GM12878 (cell line): ENCODE measurements at regions not wholly inside any gene's neighbourhood (a gene's known extent, or its start where the extent isn't known, plus 50 kb on each side); places are given as distances from the start of the nearest gene placed in this dataset.

ENCODE experiments used
- ATAC-seq: fragments of 200-7000 bp; cut with Tn5 transposase; 3 replicates; pipeline ENCODE4 v1.9.1; 2020; ENCODE audit warnings: mild to moderate bottlenecking, moderate library complexity
- BruUV-seq: library from RNA; stranded (reverse); fragments of 400-500 nt; replicated peaks from 2 replicates; lab custom pipeline; 2021; lab: Mats Ljungman, UMichigan
- CTCF ChIA-PET: fragments of 300-600 bp; sonication (Branson Sonifier 250); formaldehyde crosslinking; extraction: SDS; loops from one replicate; lab custom pipeline; 2021; ENCODE audit warnings: inconsistent platforms; lab: Yijun Ruan, JAX
- POLR2A ChIA-PET: fragments of 350-600 bp; formaldehyde crosslinking; extraction: SDS; loops from one replicate; lab custom pipeline; 2021; ENCODE audit warnings: inconsistent platforms; lab: Charles Lee
- RAD21 ChIA-PET: fragments of 300-600 bp; sonication (Branson Sonifier 250); formaldehyde crosslinking; loops from one replicate; lab custom pipeline; 2023; ENCODE audit warnings: antibody characterized with exemption; ENCODE audit not compliant: unreplicated experiment; lab: Charles Lee
- SMC1A ChIA-PET: fragments of 300-600 bp; sonication (Branson Sonifier 250); formaldehyde crosslinking; loops from one replicate; lab custom pipeline; 2023; ENCODE audit not compliant: unreplicated experiment, uncharacterized antibody; lab: Charles Lee
- DNase-seq: peaks from one replicate; pipeline ENCODE4 v3.0.0-alpha.2; 2011; ENCODE audit warnings: low read depth, low spot score
- FAIRE-seq: peaks from 3 replicates; lab custom pipeline; 2011; peaks lifted over from hg19 to GRCh38; lab: Jason Lieb, UNC
- H2AFZ ChIP-seq: 2 replicates; pipeline ENCODE4 v1.6.0; 2011; ENCODE audit warnings: low read depth, low read length, control low read depth; ENCODE audit not compliant: control insufficient read depth
- H3K27ac ChIP-seq: 2 replicates; pipeline ENCODE4 v1.5.1; 2011; ENCODE audit warnings: control low read depth; ENCODE audit not compliant: control insufficient read depth, insufficient read depth
- H3K27me3 ChIP-seq, 2 experiments: replicated peaks in 1 of 2; 2 replicates each; pipeline versions ENCODE4 v1.6.0 to v1.6.1; 2011; ENCODE audit warnings: low read length in 1 of 2; ENCODE audit not compliant: control insufficient read depth in 2 of 2, insufficient read depth in 2 of 2
- H3K36me3 ChIP-seq, 2 experiments: 2 replicates each; pipeline ENCODE4 v1.5.1; 2011; ENCODE audit warnings: low read length in 1 of 2; ENCODE audit not compliant: control insufficient read depth in 2 of 2, insufficient read depth in 2 of 2
- H3K4me1 ChIP-seq: 2 replicates; pipeline ENCODE4 v1.6.1; 2011; ENCODE audit warnings: mild to moderate bottlenecking, low read length, moderate library complexity, mixed read lengths; ENCODE audit not compliant: control insufficient read depth, insufficient read depth
- H3K4me2 ChIP-seq: 2 replicates; pipeline ENCODE4 v1.6.0; 2011; ENCODE audit warnings: control low read depth; ENCODE audit not compliant: control insufficient read depth, insufficient read depth
- H3K4me3 ChIP-seq: fragments of 200-600 bp; sonication (generic); 2 replicates; pipeline ENCODE4 v1.5.1; 2016
- H3K79me2 ChIP-seq: 2 replicates; pipeline ENCODE4 v1.6.0; 2011; ENCODE audit warnings: low read length; ENCODE audit not compliant: control insufficient read depth, insufficient read depth
- H3K9ac ChIP-seq: 2 replicates; pipeline ENCODE4 v1.8.0; 2011; ENCODE audit warnings: low read length, control low read depth, mixed read lengths; ENCODE audit not compliant: control insufficient read depth, insufficient read depth
- H3K9me3 ChIP-seq: replicated peaks from 3 replicates; pipeline ENCODE4 v1.5.1; 2011; ENCODE audit warnings: mild to moderate bottlenecking, low read length; ENCODE audit not compliant: control insufficient read depth, insufficient read depth
- H4K20me1 ChIP-seq: 2 replicates; pipeline ENCODE4 v1.6.0; 2011; ENCODE audit not compliant: control insufficient read depth, insufficient read depth
- ASH2L ChIP-seq: fragments of 300-600, 200-600 bp; sonication (generic); IDR thresholded peaks from 2 replicates; pipeline ENCODE4 v1.6.1; 2017; ENCODE audit warnings: low read depth, mild to moderate bottlenecking, borderline replicate concordance
- CBX3 ChIP-seq: fragments of 200-600 bp; sonication (generic); IDR thresholded peaks from 2 replicates; pipeline ENCODE4 v1.6.1; 2016; ENCODE audit warnings: low read depth, borderline replicate concordance
- CTCF ChIP-seq, 3 experiments: IDR thresholded peaks in 2 of 3; conservative IDR thresholded peaks in 1 of 3; 2 replicates each; pipeline ENCODE4 v1.5.1; 2011; ENCODE audit warnings: low read depth in 3 of 3, low read length in 3 of 3, mild to moderate bottlenecking in 3 of 3, control low read depth in 2 of 3, moderate library complexity in 2 of 3, inconsistent platforms in 1 of 3, mixed read lengths in 1 of 3; ENCODE audit not compliant: control insufficient read depth in 2 of 3, insufficient read depth in 1 of 3; ENCODE audit errors: extremely low read depth in 1 of 3
- FOS ChIP-seq: IDR thresholded peaks from 3 replicates; pipeline ENCODE4 v1.6.1; 2011; ENCODE audit warnings: borderline replicate concordance; ENCODE audit not compliant: insufficient read length; ENCODE audit errors: extremely low read depth
- HDGF ChIP-seq: fragments of 450-650 bp; IDR thresholded peaks from 2 replicates; pipeline ENCODE4 v1.6.1; 2016; ENCODE audit warnings: antibody characterized with exemption
- IRF4 ChIP-seq: IDR thresholded peaks from 2 replicates; pipeline ENCODE4 v1.6.1; 2011; ENCODE audit warnings: low read depth, low read length
- KAT2A ChIP-seq: conservative IDR thresholded peaks from 2 replicates; pipeline ENCODE4 v1.6.1; 2011; ENCODE audit warnings: low read depth, low read length; ENCODE audit not compliant: control insufficient read depth
- LARP7 ChIP-seq: fragments of 450-650 bp; IDR thresholded peaks from 2 replicates; pipeline ENCODE4 v1.6.1; 2017; ENCODE audit warnings: mild to moderate bottlenecking
- MXI1 ChIP-seq: fragments of 150-350 bp; IDR thresholded peaks from 2 replicates; pipeline ENCODE4 v1.6.1; 2011; ENCODE audit warnings: low read depth, mild to moderate bottlenecking, inconsistent platforms, low read length, improper control_type of control experiment
- NFXL1 ChIP-seq: fragments of 450-650 bp; IDR thresholded peaks from 2 replicates; pipeline ENCODE4 v1.6.1; 2017; ENCODE audit warnings: antibody characterized with exemption, mild to moderate bottlenecking, borderline replicate concordance
- PAX5 ChIP-seq: IDR thresholded peaks from 2 replicates; pipeline ENCODE4 v1.6.1; 2011; ENCODE audit warnings: low read depth, low read length, borderline replicate concordance
- POLR2AphosphoS5 ChIP-seq: IDR thresholded peaks from 2 replicates; pipeline ENCODE4 v1.6.1; 2011; ENCODE audit warnings: mild to moderate bottlenecking, low read length, inconsistent platforms
- SUZ12 ChIP-seq: fragments of 200-600 bp; sonication (generic); IDR thresholded peaks from one replicate; pipeline ENCODE4 v1.6.1; 2018; ENCODE audit warnings: antibody characterized with exemption, mild to moderate bottlenecking; ENCODE audit not compliant: unreplicated experiment
- TCF7 ChIP-seq: IDR thresholded peaks from 2 replicates; pipeline ENCODE4 v1.6.1; 2014; ENCODE audit warnings: antibody characterized with exemption, borderline replicate concordance
- USF2 ChIP-seq: IDR thresholded peaks from 2 replicates; pipeline ENCODE4 v1.6.1; 2011; ENCODE audit warnings: low read depth, low read length, improper control_type of control experiment, borderline replicate concordance
- WRNIP1 ChIP-seq: IDR thresholded peaks from 2 replicates; pipeline ENCODE4 v1.6.1; 2011; ENCODE audit warnings: low read depth, low read length, improper control_type of control experiment, borderline replicate concordance
- ZNF384 ChIP-seq: IDR thresholded peaks from 2 replicates; pipeline ENCODE4 v1.6.1; 2012; ENCODE audit warnings: low read depth, mild to moderate bottlenecking, low read length, improper control_type of control experiment, borderline replicate concordance
- ZNF592 ChIP-seq: fragments of 450-650 bp; IDR thresholded peaks from 2 replicates; pipeline ENCODE4 v1.6.1; 2017; ENCODE audit warnings: mild to moderate bottlenecking, moderate library complexity
- WGBS: methylation state at CpG from one replicate; pipeline ENCODE4 v1.1.6; 2016; ENCODE audit warnings: low lambda C conversion rate; ENCODE audit not compliant: insufficient replicate concordance, insufficient coverage; ENCODE audit errors: missing lambda C conversion rate; 5-methylcytosine and 5-hydroxymethylcytosine counted together
- in situ Hi-C: fragments of 300-500 bp; cut with MboI; formaldehyde crosslinking; loops from 9 replicates; pipeline ENCODE4 v1.14.3; 2018; ENCODE audit warnings: mixed read lengths
- intact Hi-C: fragments of 100-400 bp; cut with micrococcal nuclease; formaldehyde crosslinking; loops from one replicate; pipeline ENCODE4 v1.14.2; 2022; ENCODE audit not compliant: unreplicated experiment

- H3K27ac ChIP-seq = no peak overlapping the region
- TF ChIP-seq MXI1 (no peak), ASH2L (no peak), WRNIP1 (no peak), PAX5 (no peak), FOS (no peak), HDGF (no peak), KAT2A (no peak), LARP7 (no peak), ZNF384 (no peak), POLR2AphosphoS5 (no peak), CBX3 (no peak), TCF7 (no peak), SUZ12 (no peak), USF2 (no peak), NFXL1 (no peak), CTCF (IDR thresholded peaks at IDR 0.05 in 2 of 3, conservative IDR thresholded peaks at IDR 0.05 in 1 of 3; ENCODE audit: control insufficient read depth in 2 of 3, extremely low read depth in 1 of 3, insufficient read depth in 1 of 3, low read depth in 3 of 3, low read length in 3 of 3) (no peak), ZNF592 (no peak), IRF4 (no peak)
- SMC1A ChIA-PET = no interaction called here
- POLR2A ChIA-PET = interaction anchor here (0.7 kb wide), 1 partner anchor 82 kb away, joined by 4 read pairs; no protein-coding TSS in a partner anchor
- H3K9ac ChIP-seq = no peak overlapping the region
- H4K20me1 ChIP-seq = no peaks in the 10 kb centered on the region
- no peak overlapping the region for H3K4me3 ChIP-seq
- CTCF ChIA-PET = interaction anchor here (0.6 to 1.5 kb wide), 3 partner anchors 10 to 162 kb away, joined by 3 to 4 read pairs (median 3); no protein-coding TSS in a partner anchor
- H3K9me3 ChIP-seq = no peaks in the 10 kb centered on the region
- no TSS peak for BruUV-seq
- no peaks in the 10 kb centered on the region for H3K4me1 ChIP-seq
- no peaks in the 10 kb centered on the region for H3K27me3 ChIP-seq
- intact Hi-C loops = no loop called here
- DNase-seq = no peak
- peak; percentile 36; the same call in 2 of the 3 replicates for ATAC-seq
- H3K4me2 ChIP-seq = no peak overlapping the region
- H3K79me2 ChIP-seq = no peaks in the 10 kb centered on the region
- WGBS = 65% methylated on average over 3 of the region's 3 CpGs
- RAD21 ChIA-PET = no interaction called here
- FAIRE-seq = peak; percentile 31
- H3K36me3 ChIP-seq = no peaks in the 10 kb centered on the region
- no peak overlapping the region for H2AFZ ChIP-seq
- in situ Hi-C loops = no loop called here
Observed at GRCh38 chr2:153004627-153005026, 286.2 kb downstream of the ARL6IP6 start.
